SK-N-SH treated with all-trans-retinoic acid at 6 μM for 48 hours (cell line): ENCODE measurements at regions not wholly inside any gene's neighbourhood (a gene's known extent, or its start where the extent isn't known, plus 50 kb on each side); places are given as distances from the start of the nearest gene placed in this dataset.

ENCODE experiments used
- ATAC-seq: fragments of 200-7000 bp; cut with Tn5 transposase; 3 replicates; pipeline ENCODE4 v1.9.1; 2020; ENCODE audit warnings: mild to moderate bottlenecking, moderate library complexity
- ARNTL ChIP-seq: fragments of 450-650 bp; formaldehyde crosslinking; IDR thresholded peaks from 2 replicates; pipeline ENCODE4 v1.5.0; 2020; ENCODE audit warnings: low read depth, mild to moderate bottlenecking, moderate library complexity, borderline replicate concordance
- BACH2 ChIP-seq: fragments of 250-450 bp; sonication (Bioruptor Pico); IDR thresholded peaks from 2 replicates; pipeline ENCODE4 v1.9.0; 2021; ENCODE audit warnings: mild to moderate bottlenecking, borderline replicate concordance
- ESRRG ChIP-seq: fragments of 250-450 bp; sonication (Bioruptor Pico); IDR thresholded peaks from 2 replicates; pipeline ENCODE4 v1.6.1; 2021; ENCODE audit warnings: mild to moderate bottlenecking
- ISL1 ChIP-seq: fragments of 250-450 bp; sonication (Bioruptor Pico); IDR thresholded peaks from 2 replicates; pipeline ENCODE4 v2.1.2; 2022; ENCODE audit warnings: mild to moderate bottlenecking, moderate library complexity
- OSR1 ChIP-seq: fragments of 250-450 bp; sonication (Bioruptor Pico); IDR thresholded peaks from 2 replicates; pipeline ENCODE4 v1.8.0; 2022; ENCODE audit warnings: moderate library complexity, mild to moderate bottlenecking, inconsistent platforms
- PPARA ChIP-seq: fragments of 250-450 bp; sonication (Bioruptor Pico); IDR thresholded peaks from 2 replicates; pipeline ENCODE4 v1.5.0; 2020; ENCODE audit warnings: mild to moderate bottlenecking, borderline replicate concordance
- TCF4 ChIP-seq: fragments of 250-450 bp; sonication (Bioruptor Pico); IDR thresholded peaks from 2 replicates; pipeline ENCODE4 v1.8.0; 2021; ENCODE audit warnings: mild to moderate bottlenecking, moderate library complexity, borderline replicate concordance
- TOX ChIP-seq: fragments of 250-450 bp; sonication (Bioruptor Pico); IDR thresholded peaks from 2 replicates; pipeline ENCODE4 v1.8.0; 2021; ENCODE audit warnings: mild to moderate bottlenecking, moderate library complexity, borderline replicate concordance
- ZC3H10 ChIP-seq: fragments of 250-450 bp; sonication (Bioruptor Pico); IDR thresholded peaks from 2 replicates; pipeline ENCODE4 v1.5.1; 2021; ENCODE audit warnings: mild to moderate bottlenecking, moderate library complexity
- ZFP3 ChIP-seq: fragments of 250-450 bp; sonication (Bioruptor Pico); IDR thresholded peaks from 2 replicates; pipeline ENCODE4 v1.5.0; 2020; ENCODE audit warnings: mild to moderate bottlenecking, moderate library complexity
- ZFP30 ChIP-seq: fragments of 450-650 bp; formaldehyde crosslinking; IDR thresholded peaks from 2 replicates; pipeline ENCODE4 v1.5.0; 2022; ENCODE audit warnings: mild to moderate bottlenecking, moderate library complexity
- ZNF565 ChIP-seq: fragments of 450-650 bp; formaldehyde crosslinking; conservative IDR thresholded peaks from 2 replicates; pipeline ENCODE4 v1.5.0; 2020; ENCODE audit warnings: low read depth, mild to moderate bottlenecking, moderate library complexity
- ZNF70 ChIP-seq: fragments of 450-650 bp; formaldehyde crosslinking; IDR thresholded peaks from 2 replicates; pipeline ENCODE4 v1.5.0; 2020; ENCODE audit warnings: mild to moderate bottlenecking, moderate library complexity
- ZNF8 ChIP-seq: fragments of 450-650 bp; formaldehyde crosslinking; IDR thresholded peaks from 2 replicates; pipeline ENCODE4 v1.5.0; 2020; ENCODE audit warnings: mild to moderate bottlenecking, moderate library complexity
- TF ChIP-seq, protein P1 (sequence below): fragments of 250-450 bp; sonication (Bioruptor Pico); IDR thresholded peaks from 2 replicates; pipeline ENCODE4 v1.5.1; 2021; ENCODE audit warnings: mild to moderate bottlenecking, moderate library complexity
- TF ChIP-seq, protein P2 (sequence below): fragments of 250-450 bp; sonication (Bioruptor Pico); IDR thresholded peaks from 2 replicates; pipeline ENCODE4 v1.8.0; 2020; ENCODE audit warnings: mild to moderate bottlenecking, moderate library complexity, borderline replicate concordance
- TF ChIP-seq, protein P3 (sequence below): fragments of 250-450 bp; sonication (Bioruptor Pico); IDR thresholded peaks from 2 replicates; pipeline ENCODE4 v1.5.0; 2020; ENCODE audit warnings: mild to moderate bottlenecking, moderate library complexity
- TF ChIP-seq, protein P4 (sequence below): fragments of 250-450 bp; sonication (Bioruptor Pico); IDR thresholded peaks from 2 replicates; pipeline ENCODE4 v1.5.1; 2020; ENCODE audit warnings: low read depth, mild to moderate bottlenecking, moderate library complexity

DNA sequence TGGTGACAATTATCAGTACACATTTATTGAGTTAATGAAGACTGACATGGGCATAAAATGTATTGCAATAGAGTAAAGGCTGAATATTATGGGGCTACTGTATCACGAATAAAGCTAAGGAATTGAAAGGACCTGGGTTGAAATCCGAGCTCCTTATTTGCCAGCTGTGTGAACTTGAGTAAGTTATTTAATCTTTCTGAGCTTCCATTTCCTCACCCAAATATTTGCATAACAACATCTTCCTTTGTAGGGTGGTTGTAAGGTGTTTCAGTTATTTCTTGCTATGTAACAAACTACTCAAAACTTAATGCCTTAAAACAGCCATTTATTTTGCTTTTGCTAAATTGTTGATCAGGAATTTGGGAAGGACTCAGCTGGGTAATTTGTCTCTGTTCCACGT, 111.1 kb upstream of the TSC22D2 start:
- no peak for TF ChIP-seq TOX
- TF ChIP-seq, protein P1, sequence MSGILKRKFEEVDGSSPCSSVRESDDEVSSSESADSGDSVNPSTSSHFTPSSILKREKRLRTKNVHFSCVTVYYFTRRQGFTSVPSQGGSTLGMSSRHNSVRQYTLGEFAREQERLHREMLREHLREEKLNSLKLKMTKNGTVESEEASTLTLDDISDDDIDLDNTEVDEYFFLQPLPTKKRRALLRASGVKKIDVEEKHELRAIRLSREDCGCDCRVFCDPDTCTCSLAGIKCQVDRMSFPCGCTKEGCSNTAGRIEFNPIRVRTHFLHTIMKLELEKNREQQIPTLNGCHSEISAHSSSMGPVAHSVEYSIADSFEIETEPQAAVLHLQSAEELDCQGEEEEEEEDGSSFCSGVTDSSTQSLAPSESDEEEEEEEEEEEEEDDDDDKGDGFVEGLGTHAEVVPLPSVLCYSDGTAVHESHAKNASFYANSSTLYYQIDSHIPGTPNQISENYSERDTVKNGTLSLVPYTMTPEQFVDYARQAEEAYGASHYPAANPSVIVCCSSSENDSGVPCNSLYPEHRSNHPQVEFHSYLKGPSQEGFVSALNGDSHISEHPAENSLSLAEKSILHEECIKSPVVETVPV (CRISPR knock-in tag): no peak
- no peak for TF ChIP-seq ESRRG (CRISPR knock-in tag)
- TF ChIP-seq ARNTL (CRISPR knock-in tag): no peak
- no peak for TF ChIP-seq ZFP30
- TF ChIP-seq, protein P2, sequence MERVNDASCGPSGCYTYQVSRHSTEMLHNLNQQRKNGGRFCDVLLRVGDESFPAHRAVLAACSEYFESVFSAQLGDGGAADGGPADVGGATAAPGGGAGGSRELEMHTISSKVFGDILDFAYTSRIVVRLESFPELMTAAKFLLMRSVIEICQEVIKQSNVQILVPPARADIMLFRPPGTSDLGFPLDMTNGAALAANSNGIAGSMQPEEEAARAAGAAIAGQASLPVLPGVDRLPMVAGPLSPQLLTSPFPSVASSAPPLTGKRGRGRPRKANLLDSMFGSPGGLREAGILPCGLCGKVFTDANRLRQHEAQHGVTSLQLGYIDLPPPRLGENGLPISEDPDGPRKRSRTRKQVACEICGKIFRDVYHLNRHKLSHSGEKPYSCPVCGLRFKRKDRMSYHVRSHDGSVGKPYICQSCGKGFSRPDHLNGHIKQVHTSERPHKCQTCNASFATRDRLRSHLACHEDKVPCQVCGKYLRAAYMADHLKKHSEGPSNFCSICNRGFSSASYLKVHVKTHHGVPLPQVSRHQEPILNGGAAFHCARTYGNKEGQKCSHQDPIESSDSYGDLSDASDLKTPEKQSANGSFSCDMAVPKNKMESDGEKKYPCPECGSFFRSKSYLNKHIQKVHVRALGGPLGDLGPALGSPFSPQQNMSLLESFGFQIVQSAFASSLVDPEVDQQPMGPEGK (CRISPR knock-in tag): no peak
- ATAC-seq: no peak

DNA sequence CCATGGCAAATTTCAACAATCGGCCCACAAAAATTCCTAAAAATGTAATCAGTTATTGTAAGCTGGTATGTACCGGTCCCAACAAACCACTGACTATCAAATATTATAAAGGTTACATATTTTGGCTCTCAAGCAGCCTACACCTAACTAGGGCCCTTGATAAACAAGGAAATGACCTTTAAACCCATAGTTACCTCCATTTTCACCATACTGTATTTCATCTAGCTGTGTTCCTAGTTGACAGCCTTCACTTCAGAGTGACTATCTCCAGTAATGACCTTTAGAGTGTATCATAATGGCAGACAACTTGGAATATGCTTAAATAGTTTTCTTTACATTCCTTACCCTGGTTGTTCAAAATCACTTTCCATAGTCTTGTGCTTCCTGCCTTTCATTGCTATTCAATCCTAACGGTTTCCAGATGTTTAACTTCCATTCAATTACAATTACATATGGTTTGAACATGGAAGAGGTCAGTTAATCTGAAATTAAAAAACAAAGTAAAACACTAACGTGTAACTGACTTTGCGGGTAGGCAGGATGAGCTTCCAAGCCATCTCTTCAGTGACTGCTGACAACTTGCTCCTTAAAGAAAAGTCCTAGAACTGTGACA, 111.9 kb upstream of the TSC22D2 start:
- ATAC-seq: peak; percentile 41; the same call in 2 of the 3 replicates
- TF ChIP-seq ZNF565: no peak
- no peak for TF ChIP-seq ZFP3 (CRISPR knock-in tag)
- TF ChIP-seq BACH2 (CRISPR knock-in tag): no peak
- TF ChIP-seq, protein P3, sequence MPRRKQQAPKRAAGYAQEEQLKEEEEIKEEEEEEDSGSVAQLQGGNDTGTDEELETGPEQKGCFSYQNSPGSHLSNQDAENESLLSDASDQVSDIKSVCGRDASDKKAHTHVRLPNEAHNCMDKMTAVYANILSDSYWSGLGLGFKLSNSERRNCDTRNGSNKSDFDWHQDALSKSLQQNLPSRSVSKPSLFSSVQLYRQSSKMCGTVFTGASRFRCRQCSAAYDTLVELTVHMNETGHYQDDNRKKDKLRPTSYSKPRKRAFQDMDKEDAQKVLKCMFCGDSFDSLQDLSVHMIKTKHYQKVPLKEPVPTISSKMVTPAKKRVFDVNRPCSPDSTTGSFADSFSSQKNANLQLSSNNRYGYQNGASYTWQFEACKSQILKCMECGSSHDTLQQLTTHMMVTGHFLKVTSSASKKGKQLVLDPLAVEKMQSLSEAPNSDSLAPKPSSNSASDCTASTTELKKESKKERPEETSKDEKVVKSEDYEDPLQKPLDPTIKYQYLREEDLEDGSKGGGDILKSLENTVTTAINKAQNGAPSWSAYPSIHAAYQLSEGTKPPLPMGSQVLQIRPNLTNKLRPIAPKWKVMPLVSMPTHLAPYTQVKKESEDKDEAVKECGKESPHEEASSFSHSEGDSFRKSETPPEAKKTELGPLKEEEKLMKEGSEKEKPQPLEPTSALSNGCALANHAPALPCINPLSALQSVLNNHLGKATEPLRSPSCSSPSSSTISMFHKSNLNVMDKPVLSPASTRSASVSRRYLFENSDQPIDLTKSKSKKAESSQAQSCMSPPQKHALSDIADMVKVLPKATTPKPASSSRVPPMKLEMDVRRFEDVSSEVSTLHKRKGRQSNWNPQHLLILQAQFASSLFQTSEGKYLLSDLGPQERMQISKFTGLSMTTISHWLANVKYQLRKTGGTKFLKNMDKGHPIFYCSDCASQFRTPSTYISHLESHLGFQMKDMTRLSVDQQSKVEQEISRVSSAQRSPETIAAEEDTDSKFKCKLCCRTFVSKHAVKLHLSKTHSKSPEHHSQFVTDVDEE (CRISPR knock-in tag): no peak
- TF ChIP-seq ZC3H10 (CRISPR knock-in tag): no peak
- no peak for TF ChIP-seq ZNF70 (CRISPR knock-in tag)
- no peak for TF ChIP-seq ZFP30
- no peak for TF ChIP-seq ZNF8 (CRISPR knock-in tag)
- TF ChIP-seq, protein P1 (CRISPR knock-in tag): no peak
- TF ChIP-seq, protein P4, sequence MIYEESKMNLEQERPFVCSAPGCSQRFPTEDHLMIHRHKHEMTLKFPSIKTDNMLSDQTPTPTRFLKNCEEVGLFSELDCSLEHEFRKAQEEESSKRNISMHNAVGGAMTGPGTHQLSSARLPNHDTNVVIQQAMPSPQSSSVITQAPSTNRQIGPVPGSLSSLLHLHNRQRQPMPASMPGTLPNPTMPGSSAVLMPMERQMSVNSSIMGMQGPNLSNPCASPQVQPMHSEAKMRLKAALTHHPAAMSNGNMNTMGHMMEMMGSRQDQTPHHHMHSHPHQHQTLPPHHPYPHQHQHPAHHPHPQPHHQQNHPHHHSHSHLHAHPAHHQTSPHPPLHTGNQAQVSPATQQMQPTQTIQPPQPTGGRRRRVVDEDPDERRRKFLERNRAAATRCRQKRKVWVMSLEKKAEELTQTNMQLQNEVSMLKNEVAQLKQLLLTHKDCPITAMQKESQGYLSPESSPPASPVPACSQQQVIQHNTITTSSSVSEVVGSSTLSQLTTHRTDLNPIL (CRISPR knock-in tag): no peak
- TF ChIP-seq ARNTL (CRISPR knock-in tag): no peak
- TF ChIP-seq PPARA: no peak
- no peak for TF ChIP-seq OSR1 (CRISPR knock-in tag)
- no peak for TF ChIP-seq ISL1 (CRISPR knock-in tag)

DNA sequence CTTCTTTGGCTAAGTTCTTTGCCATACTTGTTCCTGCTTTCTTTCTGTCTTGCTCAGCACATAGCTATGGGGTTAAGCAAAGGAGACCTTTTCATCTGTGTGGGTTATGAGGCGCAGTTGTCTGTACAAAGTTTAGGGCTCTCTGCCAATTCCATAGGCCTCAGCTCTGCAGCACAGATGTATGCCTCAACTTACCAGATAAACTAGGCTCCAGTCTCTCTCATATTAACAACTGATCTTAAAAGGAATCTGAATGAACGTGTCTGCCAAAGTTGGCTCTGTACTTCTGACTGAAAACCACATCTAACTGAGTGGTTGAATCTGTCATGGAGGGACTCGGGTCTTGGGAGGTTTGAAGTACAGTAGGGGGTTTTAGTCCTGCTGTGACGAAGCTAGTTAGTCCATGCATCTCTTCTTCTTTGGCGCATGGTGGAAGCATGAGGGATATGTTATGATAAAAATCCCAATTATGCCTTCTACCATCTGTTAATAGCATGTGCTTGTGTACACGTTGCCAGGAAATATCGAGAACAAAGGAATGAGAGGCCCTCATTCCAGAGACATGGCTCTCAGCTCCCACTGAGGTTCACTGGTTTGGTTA, 114.6 kb upstream of the TSC22D2 start:
- ATAC-seq: no peak
- TF ChIP-seq, protein P2 (CRISPR knock-in tag): no peak
- TF ChIP-seq ZFP3 (CRISPR knock-in tag) (no peak), TCF4 (CRISPR knock-in tag) (no peak), ARNTL (CRISPR knock-in tag) (no peak), ZNF565 (no peak)
